ENCODE measurements at regions not wholly inside any gene's neighbourhood (a gene's known extent, or its start where the extent isn't known, plus 50 kb on each side); places are given as distances from the start of the nearest gene placed in this dataset.

- no peak for TF ChIP-seq POLR2A (IDR thresholded peaks at IDR 0.05)
- TF ChIP-seq, protein P1, sequence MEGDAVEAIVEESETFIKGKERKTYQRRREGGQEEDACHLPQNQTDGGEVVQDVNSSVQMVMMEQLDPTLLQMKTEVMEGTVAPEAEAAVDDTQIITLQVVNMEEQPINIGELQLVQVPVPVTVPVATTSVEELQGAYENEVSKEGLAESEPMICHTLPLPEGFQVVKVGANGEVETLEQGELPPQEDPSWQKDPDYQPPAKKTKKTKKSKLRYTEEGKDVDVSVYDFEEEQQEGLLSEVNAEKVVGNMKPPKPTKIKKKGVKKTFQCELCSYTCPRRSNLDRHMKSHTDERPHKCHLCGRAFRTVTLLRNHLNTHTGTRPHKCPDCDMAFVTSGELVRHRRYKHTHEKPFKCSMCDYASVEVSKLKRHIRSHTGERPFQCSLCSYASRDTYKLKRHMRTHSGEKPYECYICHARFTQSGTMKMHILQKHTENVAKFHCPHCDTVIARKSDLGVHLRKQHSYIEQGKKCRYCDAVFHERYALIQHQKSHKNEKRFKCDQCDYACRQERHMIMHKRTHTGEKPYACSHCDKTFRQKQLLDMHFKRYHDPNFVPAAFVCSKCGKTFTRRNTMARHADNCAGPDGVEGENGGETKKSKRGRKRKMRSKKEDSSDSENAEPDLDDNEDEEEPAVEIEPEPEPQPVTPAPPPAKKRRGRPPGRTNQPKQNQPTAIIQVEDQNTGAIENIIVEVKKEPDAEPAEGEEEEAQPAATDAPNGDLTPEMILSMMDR (IDR thresholded peaks at IDR 0.05) = no peak
Measured at GRCh38 chr15:20386198-20386597, 155.4 kb downstream of the GOLGA6L6 start.
